ENCODE measurements at regions not wholly inside any gene's neighbourhood (a gene's known extent, or its start where the extent isn't known, plus 50 kb on each side); places are given as distances from the start of the nearest gene placed in this dataset.

DNA sequence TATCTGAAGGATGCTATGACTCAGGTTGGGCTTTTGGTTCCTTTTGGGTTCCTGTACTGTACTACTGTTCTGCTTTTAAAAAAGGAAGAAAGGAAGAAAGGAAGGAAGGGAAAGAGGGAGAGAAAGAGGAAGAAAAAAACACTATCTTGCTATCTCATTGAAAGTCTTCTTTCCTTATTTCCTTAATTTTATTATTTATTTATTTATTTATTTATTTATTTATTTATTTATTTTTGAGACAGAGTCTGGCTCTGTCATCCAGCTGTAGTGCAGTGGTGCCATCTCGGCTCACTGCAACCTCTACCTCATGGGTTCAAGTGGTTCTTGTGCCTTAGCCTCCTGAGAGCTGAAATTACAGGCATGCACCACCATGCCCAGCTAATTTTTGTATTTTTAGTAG is 198.9 kb upstream of the SOX2 start:
- no TSS peak for BruUV-seq (replicated peaks)
- TF ChIP-seq, protein P1, sequence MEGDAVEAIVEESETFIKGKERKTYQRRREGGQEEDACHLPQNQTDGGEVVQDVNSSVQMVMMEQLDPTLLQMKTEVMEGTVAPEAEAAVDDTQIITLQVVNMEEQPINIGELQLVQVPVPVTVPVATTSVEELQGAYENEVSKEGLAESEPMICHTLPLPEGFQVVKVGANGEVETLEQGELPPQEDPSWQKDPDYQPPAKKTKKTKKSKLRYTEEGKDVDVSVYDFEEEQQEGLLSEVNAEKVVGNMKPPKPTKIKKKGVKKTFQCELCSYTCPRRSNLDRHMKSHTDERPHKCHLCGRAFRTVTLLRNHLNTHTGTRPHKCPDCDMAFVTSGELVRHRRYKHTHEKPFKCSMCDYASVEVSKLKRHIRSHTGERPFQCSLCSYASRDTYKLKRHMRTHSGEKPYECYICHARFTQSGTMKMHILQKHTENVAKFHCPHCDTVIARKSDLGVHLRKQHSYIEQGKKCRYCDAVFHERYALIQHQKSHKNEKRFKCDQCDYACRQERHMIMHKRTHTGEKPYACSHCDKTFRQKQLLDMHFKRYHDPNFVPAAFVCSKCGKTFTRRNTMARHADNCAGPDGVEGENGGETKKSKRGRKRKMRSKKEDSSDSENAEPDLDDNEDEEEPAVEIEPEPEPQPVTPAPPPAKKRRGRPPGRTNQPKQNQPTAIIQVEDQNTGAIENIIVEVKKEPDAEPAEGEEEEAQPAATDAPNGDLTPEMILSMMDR (IDR thresholded peaks at IDR 0.05; ENCODE audit: insufficient read depth in 1 of 2, low read depth in 1 of 2, low read length in 1 of 2, severe bottlenecking in 1 of 2, unreplicated experiment in 1 of 2), result no peak
- DNase-seq, result no peak
- Mint-ChIP-seq H3K27me3 (ENCODE audit: insufficient read depth, unreplicated experiment) (no peaks in the 10 kb centered on the region), H3K4me3 (ENCODE audit: unreplicated experiment) (no peak overlapping the region), H3K4me1 (ENCODE audit: low read depth, unreplicated experiment) (no peaks in the 10 kb centered on the region), H3K36me3 (ENCODE audit: insufficient read depth, unreplicated experiment) (no peaks in the 10 kb centered on the region), H3K9me3 (ENCODE audit: unreplicated experiment) (peaks cover 11% of the 10 kb centered on the region), H3K27ac (ENCODE audit: unreplicated experiment) (no peak overlapping the region)
- H3K9me3 ChIP-seq, result 0 out of 2 replicates have a peak, but pooled peaks cover 3% of the 10 kb centered on the region
- H3K4me3 ChIP-seq (ENCODE audit: low read depth, low read length), result no peak overlapping the region
- intact Hi-C loops (cut with micrococcal nuclease; ENCODE audit: unreplicated experiment), result no loop called here
- H3K4me1 ChIP-seq, result no peaks in the 10 kb centered on the region
- H3K36me3 ChIP-seq (ENCODE audit: control insufficient read depth, insufficient read depth, low read length), result no peaks in the 10 kb centered on the region
- no peaks in the 10 kb centered on the region for H3K27me3 ChIP-seq (replicated peaks; ENCODE audit: control insufficient read depth, insufficient read depth, low read length)
- POLR2A ChIA-PET, result no interaction called here
- CTCF ChIA-PET, result no interaction called here

DNA sequence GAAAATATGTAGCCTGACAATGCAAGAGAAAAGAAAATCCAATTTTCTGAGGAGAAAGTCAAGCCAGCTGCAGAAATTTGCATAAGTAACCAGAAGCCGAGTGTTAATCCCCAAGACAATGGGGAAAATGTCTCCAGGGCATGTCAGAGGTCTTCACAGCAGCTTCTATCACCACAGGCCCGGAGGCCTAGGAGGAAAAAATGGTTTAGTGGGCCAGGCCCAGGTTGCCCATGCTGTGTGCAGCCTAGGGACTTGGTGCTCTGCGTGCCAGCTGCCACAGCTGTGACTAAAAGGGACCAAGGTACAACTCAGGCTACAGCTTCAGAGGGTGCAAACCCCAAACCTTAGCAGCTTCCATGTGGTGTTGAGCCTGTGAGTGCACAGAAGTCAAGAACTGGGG is 201.2 kb upstream of the SOX2 start:
- H3K4me3 ChIP-seq (ENCODE audit: low read depth, low read length), result no peak overlapping the region
- Mint-ChIP-seq H3K36me3 (ENCODE audit: insufficient read depth, unreplicated experiment) (no peaks in the 10 kb centered on the region), H3K9me3 (ENCODE audit: unreplicated experiment) (peaks cover 11% of the 10 kb centered on the region), H3K4me3 (ENCODE audit: unreplicated experiment) (no peak overlapping the region), H3K27me3 (ENCODE audit: insufficient read depth, unreplicated experiment) (no peaks in the 10 kb centered on the region), H3K27ac (ENCODE audit: unreplicated experiment) (no peak overlapping the region), H3K4me1 (ENCODE audit: low read depth, unreplicated experiment) (no peaks in the 10 kb centered on the region)
- CTCF ChIA-PET, result interaction anchor here (0.6 kb wide), 1 partner anchor 209 kb away, joined by 3 read pairs; no protein-coding TSS in a partner anchor
- no peaks in the 10 kb centered on the region for H3K4me1 ChIP-seq
- TF ChIP-seq, protein P1 (IDR thresholded peaks at IDR 0.05; ENCODE audit: insufficient read depth in 1 of 2, low read depth in 1 of 2, low read length in 1 of 2, severe bottlenecking in 1 of 2, unreplicated experiment in 1 of 2), result no peak
- DNase-seq, result no peak
- H3K36me3 ChIP-seq (ENCODE audit: control insufficient read depth, insufficient read depth, low read length), result no peaks in the 10 kb centered on the region
- BruUV-seq (replicated peaks), result no TSS peak
- H3K27me3 ChIP-seq (replicated peaks; ENCODE audit: control insufficient read depth, insufficient read depth, low read length), result no peaks in the 10 kb centered on the region; the same call in 1 of the 2 replicates
- H3K9me3 ChIP-seq, result 0 out of 2 replicates have a peak, but pooled peaks cover 3% of the 10 kb centered on the region
- POLR2A ChIA-PET, result no interaction called here
- intact Hi-C loops (cut with micrococcal nuclease; ENCODE audit: unreplicated experiment), result no loop called here

DNA sequence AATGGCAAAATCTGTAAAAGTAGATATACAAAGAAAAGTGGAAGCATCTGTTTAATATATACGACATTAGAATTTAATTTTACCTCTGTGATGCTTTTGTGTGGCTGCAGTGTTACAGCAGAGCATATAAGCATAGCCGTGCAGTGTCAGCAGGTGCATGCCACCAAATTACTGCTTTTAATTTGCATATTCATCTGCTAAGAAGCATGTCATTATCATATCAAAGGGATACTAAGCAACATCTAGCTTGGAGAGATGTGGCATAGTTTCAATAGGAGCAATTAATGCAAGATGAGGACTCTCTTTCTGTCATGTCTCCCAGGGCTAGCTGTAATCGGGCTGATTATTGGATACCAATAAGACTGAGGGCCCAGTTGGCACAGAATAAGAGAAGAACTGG is 214.4 kb upstream of the SOX2 start:
- Histone ChIP-seq H3K4me1 (no peaks in the 10 kb centered on the region), H3K9me3 (no peaks in the 10 kb centered on the region), H3K36me3 (ENCODE audit: control insufficient read depth, insufficient read depth, low read length) (no peaks in the 10 kb centered on the region), H3K27me3 (replicated peaks; ENCODE audit: control insufficient read depth, insufficient read depth, low read length) (no peaks in the 10 kb centered on the region), H3K4me3 (ENCODE audit: low read depth, low read length) (no peak overlapping the region)
- Mint-ChIP-seq H3K27me3 (ENCODE audit: insufficient read depth, unreplicated experiment) (no peaks in the 10 kb centered on the region), H3K4me3 (ENCODE audit: unreplicated experiment) (no peak overlapping the region), H3K36me3 (ENCODE audit: insufficient read depth, unreplicated experiment) (no peaks in the 10 kb centered on the region), H3K27ac (ENCODE audit: unreplicated experiment) (no peak overlapping the region), H3K9me3 (ENCODE audit: unreplicated experiment) (no peaks in the 10 kb centered on the region), H3K4me1 (ENCODE audit: low read depth, unreplicated experiment) (no peaks in the 10 kb centered on the region)
- POLR2A ChIA-PET, result no interaction called here
- DNase-seq, result no peak
- intact Hi-C loops (cut with micrococcal nuclease; ENCODE audit: unreplicated experiment), result no loop called here
- TF ChIP-seq, protein P1 (IDR thresholded peaks at IDR 0.05; ENCODE audit: insufficient read depth in 1 of 2, low read depth in 1 of 2, low read length in 1 of 2, severe bottlenecking in 1 of 2, unreplicated experiment in 1 of 2), result no peak
- CTCF ChIA-PET, result no interaction called here
- no TSS peak for BruUV-seq (replicated peaks)

All from Caco-2 (cell line).